Neural cell (in vitro differentiated cells): ENCODE measurements at regions not wholly inside any gene's neighbourhood (a gene's known extent, or its start where the extent isn't known, plus 50 kb on each side); places are given as distances from the start of the nearest gene placed in this dataset.

ENCODE experiments used
- H2AFZ ChIP-seq: fragments of 200-600, 300-800 bp; sonication (generic), shearing (Covaris generic); 2 replicates; pipeline ENCODE4 v1.6.0; 2014; ENCODE audit warnings: low read depth, mild to moderate bottlenecking, antibody characterized with exemption, low read length, moderate library complexity
- H3F3A ChIP-seq: fragments of 200-600 bp; shearing (Covaris generic); 2 replicates; pipeline ENCODE4 v1.6.1; 2016; ENCODE audit warnings: mild to moderate bottlenecking, moderate library complexity, mixed read lengths, antibody characterized with exemption, low read length; ENCODE audit not compliant: insufficient read depth, poor library complexity, severe bottlenecking
- H3K27ac ChIP-seq: fragments of 200-600, 300-800 bp; sonication (generic), shearing (Covaris generic); 2 replicates; pipeline ENCODE4 v1.5.1; 2014; ENCODE audit warnings: mild to moderate bottlenecking, low read length, moderate library complexity
- H3K27me3 ChIP-seq: fragments of 300-800, 200-600 bp; sonication (generic), shearing (Covaris generic); 2 replicates; pipeline ENCODE4 v1.6.0; 2014; ENCODE audit warnings: mild to moderate bottlenecking, low read depth, low read length, moderate library complexity; ENCODE audit not compliant: insufficient read depth
- H3K36me3 ChIP-seq: fragments of 300-800, 200-600 bp; sonication (generic), shearing (Covaris generic); 2 replicates; pipeline ENCODE4 v1.5.1; 2014; ENCODE audit warnings: mild to moderate bottlenecking, antibody characterized with exemption, low read length, moderate library complexity; ENCODE audit not compliant: insufficient read depth
- H3K4me2 ChIP-seq: fragments of 300-800, 200-600 bp; sonication (generic), shearing (Covaris generic); 2 replicates; pipeline ENCODE4 v1.6.0; 2014; ENCODE audit warnings: mild to moderate bottlenecking, low read length
- H3K4me3 ChIP-seq: fragments of 300-800, 200-600 bp; sonication (generic), shearing (Covaris generic); 2 replicates; pipeline ENCODE4 v1.5.1; 2014; ENCODE audit warnings: mild to moderate bottlenecking, low read length, moderate library complexity
- H3K79me2 ChIP-seq: fragments of 200-600 bp; shearing (Covaris generic); replicated peaks from 2 replicates; pipeline ENCODE4 v1.6.0; 2014; ENCODE audit warnings: mild to moderate bottlenecking, low read length, moderate library complexity; ENCODE audit not compliant: insufficient read depth
- H3K9ac ChIP-seq: fragments of 300-800, 200-600 bp; sonication (generic), shearing (Covaris generic); 2 replicates; pipeline ENCODE4 v1.6.1; 2016; ENCODE audit warnings: mild to moderate bottlenecking, low read length, mixed read lengths
- H3K9me2 ChIP-seq: fragments of 200-600 bp; shearing (Covaris generic); 2 replicates; pipeline ENCODE4 v1.6.1; 2016; ENCODE audit warnings: mild to moderate bottlenecking, low read length, mixed read lengths; ENCODE audit not compliant: insufficient read depth
- H3K9me3 ChIP-seq: fragments of 200-600, 300-800 bp; sonication (generic), shearing (Covaris generic); 2 replicates; pipeline ENCODE4 v1.6.1; 2016; ENCODE audit warnings: mild to moderate bottlenecking, mixed run types, low read length, moderate library complexity, mixed read lengths
- H4K20me1 ChIP-seq: fragments of 200-600 bp; shearing (Covaris generic); 2 replicates; pipeline ENCODE4 v1.6.1; 2016; ENCODE audit warnings: mild to moderate bottlenecking, mixed run types; ENCODE audit not compliant: insufficient read depth
- EP300 ChIP-seq: fragments of 450-650 bp; conservative IDR thresholded peaks from 2 replicates; pipeline ENCODE4 v1.6.1; 2014; ENCODE audit warnings: antibody characterized with exemption, mild to moderate bottlenecking, moderate library complexity; ENCODE audit not compliant: poor library complexity, severe bottlenecking
- EZH2 ChIP-seq: fragments of 200-600, 300-800 bp; shearing (Covaris generic), sonication (generic); IDR thresholded peaks from 2 replicates; pipeline ENCODE4 v1.6.1; 2014; ENCODE audit warnings: antibody characterized with exemption, low read length, borderline replicate concordance, mild to moderate bottlenecking; ENCODE audit not compliant: insufficient read depth, poor library complexity, severe bottlenecking
- MXI1 ChIP-seq: fragments of 450-650 bp; conservative IDR thresholded peaks from 2 replicates; pipeline ENCODE4 v1.6.1; 2014; ENCODE audit warnings: antibody characterized with exemption, mild to moderate bottlenecking; ENCODE audit not compliant: poor library complexity, severe bottlenecking
- POLR2AphosphoS5 ChIP-seq: IDR thresholded peaks from 2 replicates; pipeline ENCODE4 v1.6.1; 2012
- RAD21 ChIP-seq: fragments of 450-650 bp; conservative IDR thresholded peaks from 2 replicates; pipeline ENCODE4 v1.6.1; 2014; ENCODE audit warnings: antibody characterized with exemption, mild to moderate bottlenecking, moderate library complexity
- REST ChIP-seq: IDR thresholded peaks from 2 replicates; pipeline ENCODE4 v1.6.1; 2012; ENCODE audit warnings: borderline replicate concordance
- SMC3 ChIP-seq: fragments of 450-650 bp; conservative IDR thresholded peaks from 2 replicates; pipeline ENCODE4 v1.6.1; 2014; ENCODE audit warnings: antibody characterized with exemption, mild to moderate bottlenecking, moderate library complexity; ENCODE audit not compliant: poor library complexity
- TAF1 ChIP-seq: IDR thresholded peaks from 2 replicates; pipeline ENCODE4 v1.6.1; 2012; ENCODE audit warnings: low read depth
- TF ChIP-seq, protein P1 (sequence below): fragments of 450-650 bp; IDR thresholded peaks from 2 replicates; pipeline ENCODE4 v1.5.1; 2014; ENCODE audit warnings: antibody characterized with exemption, mild to moderate bottlenecking, moderate library complexity; ENCODE audit not compliant: poor library complexity, severe bottlenecking

DNA sequence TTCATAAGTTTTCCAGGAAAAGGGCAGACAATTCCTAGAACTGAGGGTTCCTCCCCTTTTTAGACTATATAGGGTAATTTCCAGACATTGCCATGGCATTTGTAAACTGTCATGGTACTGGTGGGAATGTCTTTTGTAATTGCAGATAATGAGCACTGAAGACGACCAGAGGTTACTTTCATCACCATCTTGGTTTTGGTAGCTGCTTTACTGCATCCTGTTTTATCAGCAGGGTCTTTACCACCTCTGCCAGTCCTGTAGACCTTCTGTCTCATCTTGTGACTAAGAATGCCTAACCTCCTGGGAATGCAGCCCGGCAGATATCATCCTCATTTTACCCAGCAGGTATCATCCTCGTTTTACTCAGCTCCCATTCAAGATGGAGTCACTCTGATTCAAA lies 583.9 kb upstream of the KLHL29 start:
- Histone ChIP-seq H3K9me3 (peaks cover under 1% of the 10 kb centered on the region), H3F3A (no peaks in the 10 kb centered on the region), H3K36me3 (no peaks in the 10 kb centered on the region), H3K27ac (no peak overlapping the region), H2AFZ (no peak overlapping the region), H3K4me2 (no peak overlapping the region), H3K9me2 (no peaks in the 10 kb centered on the region), H3K79me2 (no peaks in the 10 kb centered on the region), H3K4me3 (no peak overlapping the region), H3K9ac (no peak overlapping the region), H3K27me3 (no peaks in the 10 kb centered on the region), H4K20me1 (no peaks in the 10 kb centered on the region)
- TF ChIP-seq SMC3: no peak
- no peak for TF ChIP-seq POLR2AphosphoS5
- TF ChIP-seq REST: no peak
- TF ChIP-seq, protein P1, sequence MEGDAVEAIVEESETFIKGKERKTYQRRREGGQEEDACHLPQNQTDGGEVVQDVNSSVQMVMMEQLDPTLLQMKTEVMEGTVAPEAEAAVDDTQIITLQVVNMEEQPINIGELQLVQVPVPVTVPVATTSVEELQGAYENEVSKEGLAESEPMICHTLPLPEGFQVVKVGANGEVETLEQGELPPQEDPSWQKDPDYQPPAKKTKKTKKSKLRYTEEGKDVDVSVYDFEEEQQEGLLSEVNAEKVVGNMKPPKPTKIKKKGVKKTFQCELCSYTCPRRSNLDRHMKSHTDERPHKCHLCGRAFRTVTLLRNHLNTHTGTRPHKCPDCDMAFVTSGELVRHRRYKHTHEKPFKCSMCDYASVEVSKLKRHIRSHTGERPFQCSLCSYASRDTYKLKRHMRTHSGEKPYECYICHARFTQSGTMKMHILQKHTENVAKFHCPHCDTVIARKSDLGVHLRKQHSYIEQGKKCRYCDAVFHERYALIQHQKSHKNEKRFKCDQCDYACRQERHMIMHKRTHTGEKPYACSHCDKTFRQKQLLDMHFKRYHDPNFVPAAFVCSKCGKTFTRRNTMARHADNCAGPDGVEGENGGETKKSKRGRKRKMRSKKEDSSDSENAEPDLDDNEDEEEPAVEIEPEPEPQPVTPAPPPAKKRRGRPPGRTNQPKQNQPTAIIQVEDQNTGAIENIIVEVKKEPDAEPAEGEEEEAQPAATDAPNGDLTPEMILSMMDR: no peak

DNA sequence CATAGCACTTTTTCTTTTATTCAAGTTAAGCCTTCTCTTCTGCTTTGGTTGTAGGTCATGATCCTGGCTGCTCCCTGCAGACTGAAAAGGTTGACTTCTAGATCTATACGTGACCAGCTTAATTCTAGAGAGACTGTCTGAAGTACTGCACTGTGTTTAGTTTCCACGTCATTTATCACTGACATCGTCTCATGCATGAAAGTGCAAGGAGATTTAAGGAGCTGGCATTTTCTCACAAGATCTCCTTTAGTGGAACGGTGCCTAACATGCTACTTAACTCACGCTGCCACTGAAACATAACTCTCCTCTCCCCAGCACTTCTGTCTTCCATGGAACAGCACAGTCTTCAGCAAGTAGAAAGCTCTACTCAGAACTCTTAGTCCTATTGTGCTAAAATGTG lies 583.0 kb upstream of the KLHL29 start:
- Histone ChIP-seq H3K9me2 (no peaks in the 10 kb centered on the region), H4K20me1 (no peaks in the 10 kb centered on the region), H3K27ac (no peak overlapping the region)

More for the DNA sequence above, 583.0 kb upstream of the KLHL29 start:
- H3F3A ChIP-seq: no peaks in the 10 kb centered on the region
- H3K36me3 ChIP-seq: no peaks in the 10 kb centered on the region
- H3K79me2 ChIP-seq: no peaks in the 10 kb centered on the region
- no peaks in the 10 kb centered on the region for H3K27me3 ChIP-seq
- no peak overlapping the region for H3K4me3 ChIP-seq
- H3K4me2 ChIP-seq: no peak overlapping the region
- no peak overlapping the region for H3K9ac ChIP-seq
- TF ChIP-seq RAD21 (no peak), EZH2 (no peak), SMC3 (no peak), MXI1 (no peak), POLR2AphosphoS5 (no peak), TAF1 (no peak), REST (no peak), EP300 (no peak)
- TF ChIP-seq, protein P1: no peak
- H3K9me3 ChIP-seq: peaks cover 4% of the 10 kb centered on the region
- no peak overlapping the region for H2AFZ ChIP-seq
